Neural progenitor cell (in vitro differentiated cells): ENCODE measurements at regions not wholly inside any gene's neighbourhood (a gene's known extent, or its start where the extent isn't known, plus 50 kb on each side); places are given as distances from the start of the nearest gene placed in this dataset.

Experiments
- DNase-seq: peaks from one replicate; pipeline ENCODE4 v3.0.0-alpha.2; 2016; ENCODE audit warnings: low spot score
- H2AFZ ChIP-seq: fragments of 200-600 bp; sonication (generic); replicated peaks from 2 replicates; pipeline ENCODE4 v1.6.1; 2016; ENCODE audit warnings: antibody characterized with exemption
- H3F3A ChIP-seq: fragments of 200-600 bp; sonication (generic); 2 replicates; pipeline ENCODE4 v1.6.1; 2016; ENCODE audit warnings: antibody characterized with exemption, low read depth
- H3K27ac ChIP-seq: fragments of 200-600 bp; sonication (generic); 2 replicates; pipeline ENCODE4 v1.5.1; 2016; ENCODE audit warnings: mild to moderate bottlenecking
- H3K27me3 ChIP-seq: fragments of 200-600 bp; sonication (generic); 2 replicates; pipeline ENCODE4 v1.6.1; 2016; ENCODE audit warnings: mild to moderate bottlenecking, moderate library complexity
- H3K36me3 ChIP-seq: fragments of 200-600 bp; sonication (generic); 2 replicates; pipeline ENCODE4 v1.5.1; 2016
- H3K4me1 ChIP-seq: fragments of 200-600 bp; sonication (generic); 2 replicates; pipeline ENCODE4 v1.6.1; 2016; ENCODE audit warnings: mixed run types
- H3K4me2 ChIP-seq: fragments of 200-600 bp; sonication (generic); 2 replicates; pipeline ENCODE4 v1.6.1; 2016
- H3K4me3 ChIP-seq: fragments of 200-600 bp; sonication (generic); 2 replicates; pipeline ENCODE4 v1.5.1; 2016
- H3K79me2 ChIP-seq: fragments of 200-600 bp; sonication (generic); 2 replicates; pipeline ENCODE4 v1.6.1; 2016; ENCODE audit warnings: low read depth
- H3K9ac ChIP-seq: fragments of 200-600 bp; sonication (generic); 2 replicates; pipeline ENCODE4 v1.6.1; 2016
- H3K9me3 ChIP-seq: fragments of 200-600 bp; sonication (generic); 2 replicates; pipeline ENCODE4 v1.5.1; 2016; ENCODE audit warnings: low read depth
- H4K20me1 ChIP-seq: fragments of 200-600 bp; sonication (generic); 2 replicates; pipeline ENCODE4 v1.6.1; 2016; ENCODE audit warnings: low read depth
- H3K27ac Mint-ChIP-seq: 3 replicates; pipeline ENCODE4 v1.8.0; 2021; ENCODE audit warnings: mixed read lengths
- H3K27me3 Mint-ChIP-seq: 2 replicates; pipeline ENCODE4 v1.8.0; 2022; ENCODE audit warnings: low read depth, mild to moderate bottlenecking, inconsistent platforms, moderate library complexity, mixed read lengths; ENCODE audit not compliant: insufficient read depth
- H3K36me3 Mint-ChIP-seq: 3 replicates; pipeline ENCODE4 v1.8.0; 2021; ENCODE audit warnings: mixed read lengths
- H3K4me1 Mint-ChIP-seq: 3 replicates; pipeline ENCODE4 v1.8.0; 2021; ENCODE audit warnings: mixed read lengths
- H3K4me3 Mint-ChIP-seq: 3 replicates; pipeline ENCODE4 v1.8.0; 2021; ENCODE audit warnings: mild to moderate bottlenecking, moderate library complexity, mixed read lengths
- H3K9me3 Mint-ChIP-seq: 3 replicates; pipeline ENCODE4 v1.8.0; 2020; ENCODE audit warnings: mixed read lengths
- EZH2 ChIP-seq: fragments of 200-600 bp; sonication (generic); IDR thresholded peaks from 2 replicates; pipeline ENCODE4 v1.6.1; 2017; ENCODE audit warnings: antibody characterized with exemption, mild to moderate bottlenecking, moderate library complexity
- EZH2phosphoT487 ChIP-seq: fragments of 200-600 bp; sonication (generic); IDR thresholded peaks from 2 replicates; pipeline ENCODE4 v1.6.1; 2017; ENCODE audit warnings: antibody characterized with exemption
- TF ChIP-seq, protein P1 (sequence below): fragments of 200-600 bp; sonication (generic); IDR thresholded peaks from 2 replicates; pipeline ENCODE4 v1.5.1; 2017; ENCODE audit warnings: antibody characterized with exemption, mild to moderate bottlenecking

DNA sequence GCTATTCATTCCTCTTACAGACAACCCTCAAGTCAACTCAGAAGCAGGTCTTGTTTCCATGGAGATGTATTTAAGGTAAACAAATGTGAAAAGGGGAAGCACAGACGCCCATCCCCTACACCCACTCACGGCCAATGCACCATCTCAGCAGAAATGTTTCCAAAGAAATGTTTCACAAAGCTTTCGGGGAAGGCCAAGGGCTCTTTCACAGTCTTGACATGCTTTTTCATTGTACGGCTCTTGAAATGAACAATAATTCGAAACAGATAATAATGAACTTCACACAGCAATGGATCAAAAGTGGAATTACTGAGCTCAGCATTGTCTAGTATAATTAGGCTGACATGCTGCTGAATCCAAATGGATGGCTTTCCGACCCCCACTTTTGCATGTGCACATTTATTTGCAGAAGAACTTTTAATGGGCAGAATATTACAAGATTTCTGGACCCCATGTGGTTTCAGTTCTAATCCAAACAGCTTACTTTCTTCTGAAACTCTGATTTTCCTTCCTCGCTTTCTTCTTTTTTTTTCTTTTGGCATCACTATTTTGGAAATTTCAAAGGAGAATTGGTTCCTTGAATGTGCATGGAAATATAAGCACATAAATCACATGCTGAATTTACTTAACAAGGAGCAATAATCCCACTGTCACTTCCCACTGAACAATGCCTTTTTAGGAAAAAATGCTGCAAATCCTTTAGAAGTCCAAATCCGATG, 160.9 kb downstream of the SMIM20 start:
- peaks cover 14% of the 10 kb centered on the region for H3K4me1 Mint-ChIP-seq
- Histone ChIP-seq H3K27me3 (no peaks in the 10 kb centered on the region), H3K9ac (no peak overlapping the region), H3K27ac (no peak overlapping the region), H4K20me1 (no peaks in the 10 kb centered on the region), H3K4me1 (no peaks in the 10 kb centered on the region), H2AFZ (no peak overlapping the region), H3K4me3 (no peak overlapping the region), H3K9me3 (no peaks in the 10 kb centered on the region), H3F3A (no peaks in the 10 kb centered on the region), H3K4me2 (no peak overlapping the region), H3K36me3 (no peaks in the 10 kb centered on the region), H3K79me2 (no peaks in the 10 kb centered on the region)
- no peak overlapping the region for H3K27ac Mint-ChIP-seq
- TF ChIP-seq, protein P1, sequence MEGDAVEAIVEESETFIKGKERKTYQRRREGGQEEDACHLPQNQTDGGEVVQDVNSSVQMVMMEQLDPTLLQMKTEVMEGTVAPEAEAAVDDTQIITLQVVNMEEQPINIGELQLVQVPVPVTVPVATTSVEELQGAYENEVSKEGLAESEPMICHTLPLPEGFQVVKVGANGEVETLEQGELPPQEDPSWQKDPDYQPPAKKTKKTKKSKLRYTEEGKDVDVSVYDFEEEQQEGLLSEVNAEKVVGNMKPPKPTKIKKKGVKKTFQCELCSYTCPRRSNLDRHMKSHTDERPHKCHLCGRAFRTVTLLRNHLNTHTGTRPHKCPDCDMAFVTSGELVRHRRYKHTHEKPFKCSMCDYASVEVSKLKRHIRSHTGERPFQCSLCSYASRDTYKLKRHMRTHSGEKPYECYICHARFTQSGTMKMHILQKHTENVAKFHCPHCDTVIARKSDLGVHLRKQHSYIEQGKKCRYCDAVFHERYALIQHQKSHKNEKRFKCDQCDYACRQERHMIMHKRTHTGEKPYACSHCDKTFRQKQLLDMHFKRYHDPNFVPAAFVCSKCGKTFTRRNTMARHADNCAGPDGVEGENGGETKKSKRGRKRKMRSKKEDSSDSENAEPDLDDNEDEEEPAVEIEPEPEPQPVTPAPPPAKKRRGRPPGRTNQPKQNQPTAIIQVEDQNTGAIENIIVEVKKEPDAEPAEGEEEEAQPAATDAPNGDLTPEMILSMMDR, result no peak
- TF ChIP-seq EZH2phosphoT487, result no peak
- TF ChIP-seq EZH2, result no peak
- DNase-seq, result no peak
- H3K9me3 Mint-ChIP-seq, result peaks cover 5% of the 10 kb centered on the region
- peaks cover under 1% of the 10 kb centered on the region for H3K27me3 Mint-ChIP-seq
- no peak overlapping the region for H3K4me3 Mint-ChIP-seq
- H3K36me3 Mint-ChIP-seq, result no peaks in the 10 kb centered on the region

DNA sequence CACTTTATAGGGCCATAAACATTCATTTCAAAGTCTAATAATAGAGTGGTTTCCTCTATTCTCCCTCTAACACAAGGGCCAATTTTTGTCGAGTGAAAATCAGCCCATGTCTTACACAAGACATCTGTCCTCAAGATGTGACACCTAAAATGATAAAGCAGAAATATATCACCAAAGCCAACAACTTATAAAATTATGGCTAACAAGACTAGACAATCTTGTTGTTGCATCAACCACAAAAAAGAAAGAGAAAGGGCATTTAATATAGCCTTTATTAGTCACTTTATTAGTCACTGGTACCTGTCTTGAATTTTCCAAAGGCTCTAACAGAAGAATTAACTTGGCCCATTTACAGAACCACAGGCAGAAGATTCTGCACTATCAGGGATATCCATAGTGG, 161.6 kb downstream of the SMIM20 start:
- Histone ChIP-seq H3K4me3 (no peak overlapping the region), H3F3A (no peaks in the 10 kb centered on the region), H3K79me2 (no peaks in the 10 kb centered on the region), H3K4me1 (no peaks in the 10 kb centered on the region), H3K27ac (no peak overlapping the region), H2AFZ (no peak overlapping the region), H3K36me3 (no peaks in the 10 kb centered on the region), H3K9me3 (no peaks in the 10 kb centered on the region), H3K27me3 (no peaks in the 10 kb centered on the region), H3K9ac (no peak overlapping the region), H3K4me2 (no peak overlapping the region), H4K20me1 (no peaks in the 10 kb centered on the region)
- Mint-ChIP-seq H3K9me3 (peaks cover 5% of the 10 kb centered on the region), H3K27me3 (no peaks in the 10 kb centered on the region), H3K27ac (no peak overlapping the region), H3K36me3 (no peaks in the 10 kb centered on the region), H3K4me3 (no peak overlapping the region), H3K4me1 (peaks cover 14% of the 10 kb centered on the region)
- no peak for DNase-seq
- TF ChIP-seq, protein P1, result no peak
- TF ChIP-seq EZH2 (no peak), EZH2phosphoT487 (no peak)

DNA sequence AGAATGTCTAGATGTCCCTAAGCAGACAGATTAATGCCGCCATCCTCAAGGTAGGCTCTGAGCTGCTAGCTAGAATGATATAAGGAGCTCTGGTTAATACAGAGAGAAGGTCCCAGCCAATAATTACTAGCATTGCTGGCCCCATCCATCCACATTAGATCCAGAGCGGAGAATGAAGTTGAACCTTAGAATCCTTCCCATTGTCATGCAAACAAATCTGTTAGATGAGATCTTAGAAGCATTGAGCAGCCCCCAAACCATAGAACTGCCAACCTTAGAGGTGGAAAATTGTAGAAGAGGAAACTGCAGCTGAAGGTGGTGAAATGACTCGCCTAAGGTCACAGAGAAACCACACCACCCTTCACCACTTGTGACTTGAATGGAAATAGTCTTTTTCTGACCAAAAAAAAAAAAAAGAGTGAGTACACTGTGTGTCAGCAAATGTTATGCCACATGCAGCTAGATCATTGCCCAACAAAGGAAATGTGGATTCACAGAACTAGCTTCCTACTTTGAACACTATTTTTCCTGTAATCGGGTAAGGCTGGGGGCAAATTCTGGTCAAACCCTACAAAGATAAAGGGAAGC, 162.1 kb downstream of the SMIM20 start:
- no peaks in the 10 kb centered on the region for H3K27me3 ChIP-seq
- peaks cover 5% of the 10 kb centered on the region for H3K9me3 Mint-ChIP-seq
- no peak overlapping the region for H3K9ac ChIP-seq
- no peak overlapping the region for H3K27ac ChIP-seq
- no peaks in the 10 kb centered on the region for H3K36me3 Mint-ChIP-seq
- H3K4me1 Mint-ChIP-seq, result peaks cover 14% of the 10 kb centered on the region
- no peak overlapping the region for H3K4me3 ChIP-seq
- H3K36me3 ChIP-seq, result no peaks in the 10 kb centered on the region
- H3K79me2 ChIP-seq, result no peaks in the 10 kb centered on the region
- DNase-seq, result no peak
- H3K4me1 ChIP-seq, result no peaks in the 10 kb centered on the region
- no peaks in the 10 kb centered on the region for H4K20me1 ChIP-seq
- no peak overlapping the region for H3K27ac Mint-ChIP-seq
- no peak overlapping the region for H3K4me3 Mint-ChIP-seq
- TF ChIP-seq EZH2phosphoT487 (no peak), EZH2 (no peak)
- TF ChIP-seq, protein P1, result no peak
- no peaks in the 10 kb centered on the region for H3K9me3 ChIP-seq
- H2AFZ ChIP-seq, result no peak overlapping the region
- no peak overlapping the region for H3K4me2 ChIP-seq
- no peaks in the 10 kb centered on the region for H3K27me3 Mint-ChIP-seq
- no peaks in the 10 kb centered on the region for H3F3A ChIP-seq
